GM12891 (cell line): ENCODE measurements at regions not wholly inside any gene's neighbourhood (a gene's known extent, or its start where the extent isn't known, plus 50 kb on each side); places are given as distances from the start of the nearest gene placed in this dataset.

Experiments
- POLR2A ChIP-seq: IDR thresholded peaks from 2 replicates; pipeline ENCODE4 v1.6.1; 2011; ENCODE audit warnings: low read depth, low read length, control low read depth
- POLR2AphosphoS5 ChIP-seq: IDR thresholded peaks from 2 replicates; pipeline ENCODE4 v1.6.1; 2011; ENCODE audit warnings: low read depth, low read length, control low read depth

GRCh38 chr6:6470123-6470522 lies 118.4 kb upstream of the LY86 start:
- TF ChIP-seq POLR2A (no peak), POLR2AphosphoS5 (no peak)
